ENCODE measurements at regions not wholly inside any gene's neighbourhood (a gene's known extent, or its start where the extent isn't known, plus 50 kb on each side); places are given as distances from the start of the nearest gene placed in this dataset.
A peak's percentile ranks its signal among the peaks of the same experiment; 100 is the strongest.

GRCh38 chr7:118350260-118350659 lies 125.8 kb downstream of the ANKRD7 start:
- H3K4me3 ChIP-seq = no peak overlapping the region
- H3F3A ChIP-seq (ENCODE audit: insufficient read depth, low read depth) = no peaks in the 10 kb centered on the region; the same call in 1 of the 2 replicates
- no peaks in the 10 kb centered on the region for H3K79me2 ChIP-seq (ENCODE audit: low read depth)
- TF ChIP-seq EZH2 (IDR thresholded peaks at IDR 0.05; ENCODE audit: low read depth) = no peak
- TF ChIP-seq, protein P1, sequence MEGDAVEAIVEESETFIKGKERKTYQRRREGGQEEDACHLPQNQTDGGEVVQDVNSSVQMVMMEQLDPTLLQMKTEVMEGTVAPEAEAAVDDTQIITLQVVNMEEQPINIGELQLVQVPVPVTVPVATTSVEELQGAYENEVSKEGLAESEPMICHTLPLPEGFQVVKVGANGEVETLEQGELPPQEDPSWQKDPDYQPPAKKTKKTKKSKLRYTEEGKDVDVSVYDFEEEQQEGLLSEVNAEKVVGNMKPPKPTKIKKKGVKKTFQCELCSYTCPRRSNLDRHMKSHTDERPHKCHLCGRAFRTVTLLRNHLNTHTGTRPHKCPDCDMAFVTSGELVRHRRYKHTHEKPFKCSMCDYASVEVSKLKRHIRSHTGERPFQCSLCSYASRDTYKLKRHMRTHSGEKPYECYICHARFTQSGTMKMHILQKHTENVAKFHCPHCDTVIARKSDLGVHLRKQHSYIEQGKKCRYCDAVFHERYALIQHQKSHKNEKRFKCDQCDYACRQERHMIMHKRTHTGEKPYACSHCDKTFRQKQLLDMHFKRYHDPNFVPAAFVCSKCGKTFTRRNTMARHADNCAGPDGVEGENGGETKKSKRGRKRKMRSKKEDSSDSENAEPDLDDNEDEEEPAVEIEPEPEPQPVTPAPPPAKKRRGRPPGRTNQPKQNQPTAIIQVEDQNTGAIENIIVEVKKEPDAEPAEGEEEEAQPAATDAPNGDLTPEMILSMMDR (conservative IDR thresholded peaks at IDR 0.05) = no peak
- ChIA-PET CTCF (no interaction called here), POLR2A (ENCODE audit: unreplicated experiment) (no interaction called here)
- no peaks in the 10 kb centered on the region for H3K27me3 ChIP-seq (ENCODE audit: insufficient read depth, low read depth)
- no peaks in the 10 kb centered on the region for H4K20me1 ChIP-seq (ENCODE audit: insufficient read depth)
- DNase-seq = no peak
- H3K4me2 ChIP-seq = no peak overlapping the region
- no peaks in the 10 kb centered on the region for H3K36me3 ChIP-seq (ENCODE audit: low read depth)
- intact Hi-C loops (cut with micrococcal nuclease; ENCODE audit: unreplicated experiment) = no loop called here
- no peaks in the 10 kb centered on the region for H3K9me3 ChIP-seq (ENCODE audit: insufficient read depth, low read depth)
- H3K9me2 ChIP-seq (ENCODE audit: insufficient read depth) = no peaks in the 10 kb centered on the region
- H3K4me1 ChIP-seq (replicated peaks; ENCODE audit: insufficient read depth) = no peaks in the 10 kb centered on the region
- no peak overlapping the region for H3K27ac ChIP-seq
- H2AFZ ChIP-seq = no peak overlapping the region
- no TSS peak for BruUV-seq (replicated peaks)

DNA sequence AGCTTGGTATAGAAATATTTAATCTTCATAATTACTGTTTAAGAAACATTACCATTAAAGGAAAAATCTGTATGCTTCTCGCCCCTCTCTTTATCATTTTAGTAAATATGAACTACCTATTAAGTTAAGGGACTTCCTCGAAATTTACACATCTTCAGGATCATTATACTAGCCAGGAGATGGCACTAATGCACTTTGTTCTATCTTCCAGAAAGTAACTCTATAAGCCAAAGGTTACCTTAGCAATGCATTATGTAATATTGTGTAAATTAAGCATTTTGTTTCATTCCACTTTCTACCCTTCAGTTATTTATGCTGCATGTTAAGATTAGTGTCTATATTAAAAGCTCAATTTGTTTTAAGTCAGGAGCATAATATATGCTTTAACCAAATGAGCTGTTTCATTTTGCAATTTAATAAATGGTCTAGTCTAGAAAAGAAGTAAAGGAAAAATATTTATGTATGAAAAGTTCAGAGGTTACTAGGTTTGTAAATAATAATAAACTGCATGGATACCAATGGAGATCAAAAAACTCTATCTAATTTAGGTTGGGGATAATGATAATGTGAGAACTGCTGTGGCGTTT lies 128.5 kb downstream of the ANKRD7 start:
- POLR2A ChIA-PET (ENCODE audit: unreplicated experiment) = no interaction called here
- Histone ChIP-seq H4K20me1 (ENCODE audit: insufficient read depth) (no peaks in the 10 kb centered on the region), H3K27ac (no peak overlapping the region), H2AFZ (no peak overlapping the region), H3K27me3 (ENCODE audit: insufficient read depth, low read depth) (no peaks in the 10 kb centered on the region), H3K4me3 (no peak overlapping the region), H3F3A (ENCODE audit: insufficient read depth, low read depth) (no peaks in the 10 kb centered on the region; the same call in 1 of the 2 replicates), H3K9me2 (ENCODE audit: insufficient read depth) (no peaks in the 10 kb centered on the region), H3K79me2 (ENCODE audit: low read depth) (no peaks in the 10 kb centered on the region), H3K4me1 (replicated peaks; ENCODE audit: insufficient read depth) (no peaks in the 10 kb centered on the region), H3K9me3 (ENCODE audit: insufficient read depth, low read depth) (no peaks in the 10 kb centered on the region), H3K4me2 (no peak overlapping the region), H3K36me3 (ENCODE audit: low read depth) (no peaks in the 10 kb centered on the region)
- CTCF ChIA-PET = no interaction called here
- no TSS peak for BruUV-seq (replicated peaks)
- TF ChIP-seq, protein P1 (conservative IDR thresholded peaks at IDR 0.05) = peak; percentile 58
- no peak for TF ChIP-seq EZH2 (IDR thresholded peaks at IDR 0.05; ENCODE audit: low read depth)
- no peak for DNase-seq
- intact Hi-C loops (cut with micrococcal nuclease; ENCODE audit: unreplicated experiment) = loop anchor here (2.0 kb wide), 1 partner anchor 824 kb away; no protein-coding TSS in a partner anchor

GRCh38 chr7:118366363-118366762 lies 141.9 kb downstream of the ANKRD7 start:
- Histone ChIP-seq H3K27me3 (ENCODE audit: insufficient read depth, low read depth) (no peaks in the 10 kb centered on the region), H3K36me3 (ENCODE audit: low read depth) (no peaks in the 10 kb centered on the region), H3K9me2 (ENCODE audit: insufficient read depth) (no peaks in the 10 kb centered on the region), H3K27ac (no peak overlapping the region), H3K9me3 (ENCODE audit: insufficient read depth, low read depth) (no peaks in the 10 kb centered on the region), H3F3A (ENCODE audit: insufficient read depth, low read depth) (no peaks in the 10 kb centered on the region), H4K20me1 (ENCODE audit: insufficient read depth) (no peaks in the 10 kb centered on the region), H3K4me1 (replicated peaks; ENCODE audit: insufficient read depth) (no peaks in the 10 kb centered on the region), H3K4me2 (no peak overlapping the region), H3K79me2 (ENCODE audit: low read depth) (no peaks in the 10 kb centered on the region), H2AFZ (0 out of 2 replicates have a peak overlapping the region, but pooled peaks have one; percentile 4), H3K4me3 (no peak overlapping the region)
- POLR2A ChIA-PET (ENCODE audit: unreplicated experiment) = no interaction called here
- BruUV-seq (replicated peaks) = no TSS peak
- TF ChIP-seq EZH2 (IDR thresholded peaks at IDR 0.05; ENCODE audit: low read depth) = no peak
- TF ChIP-seq, protein P1 (conservative IDR thresholded peaks at IDR 0.05) = no peak
- CTCF ChIA-PET = no interaction called here
- no peak for DNase-seq
- intact Hi-C loops (cut with micrococcal nuclease; ENCODE audit: unreplicated experiment) = no loop called here
